IMR-90 (cell line): ENCODE measurements at regions not wholly inside any gene's neighbourhood (a gene's known extent, or its start where the extent isn't known, plus 50 kb on each side); places are given as distances from the start of the nearest gene placed in this dataset.

Source experiments
- ATAC-seq: fragments of 200-7000 bp; cut with Tn5 transposase; 2 replicates; pipeline ENCODE4 v1.9.1; 2020; ENCODE audit warnings: low read depth, mild to moderate bottlenecking, moderate library complexity
- BruUV-seq: library from RNA; stranded (reverse); fragments of 400-500 nt; replicated peaks from 2 replicates; lab custom pipeline; 2021; lab: Mats Ljungman, UMichigan
- CTCF ChIA-PET: fragments of 300-600 bp; formaldehyde crosslinking; extraction: SDS; loops from one replicate; lab custom pipeline; 2021; ENCODE audit warnings: antibody characterized with exemption; lab: Yijun Ruan, JAX
- POLR2A ChIA-PET: fragments of 300-600 bp; sonication (Branson Sonifier 250); formaldehyde crosslinking; loops from one replicate; lab custom pipeline; 2022; ENCODE audit warnings: antibody characterized with exemption; ENCODE audit not compliant: unreplicated experiment; lab: Charles Lee
- DNase-seq: peaks from one replicate; pipeline ENCODE4 v3.0.0; 2013
- H2AFZ ChIP-seq: replicated peaks from 2 replicates; pipeline ENCODE3; 2013; ENCODE audit warnings: low read length, mild to moderate bottlenecking; ENCODE audit not compliant: poor library complexity
- H2AK5ac ChIP-seq: 2 replicates; pipeline ENCODE4 v1.6.1; 2013; ENCODE audit warnings: low read depth, low read length, inconsistent platforms
- H2AK9ac ChIP-seq: replicated peaks from 2 replicates; pipeline ENCODE3; 2013; ENCODE audit warnings: mild to moderate bottlenecking, low read depth, low read length, moderate library complexity; ENCODE audit not compliant: poor library complexity
- H2BK120ac ChIP-seq: 2 replicates; pipeline ENCODE4 v1.6.1; 2013; ENCODE audit warnings: low read depth, low read length, inconsistent platforms
- H2BK15ac ChIP-seq: 3 replicates; pipeline ENCODE4 v1.6.1; 2013; ENCODE audit warnings: low read depth, low read length, inconsistent platforms
- H2BK20ac ChIP-seq: 2 replicates; pipeline ENCODE4 v1.6.1; 2013; ENCODE audit warnings: low read depth, mild to moderate bottlenecking, inconsistent platforms, low read length, moderate library complexity
- H2BK5ac ChIP-seq: 2 replicates; pipeline ENCODE4 v1.6.1; 2013; ENCODE audit warnings: mild to moderate bottlenecking, low read depth, low read length, inconsistent platforms; ENCODE audit not compliant: poor library complexity, severe bottlenecking
- H3K14ac ChIP-seq: replicated peaks from 2 replicates; pipeline ENCODE4 v1.6.1; 2013; ENCODE audit warnings: low read depth, low read length, inconsistent platforms
- H3K18ac ChIP-seq: 2 replicates; pipeline ENCODE4 v1.6.1; 2013; ENCODE audit warnings: low read depth, low read length, control low read depth
- H3K23ac ChIP-seq: 2 replicates; pipeline ENCODE4 v1.6.1; 2013; ENCODE audit warnings: low read depth, low read length, inconsistent platforms
- H3K27ac ChIP-seq: 2 replicates; pipeline ENCODE4 v1.5.1; 2013; ENCODE audit warnings: mild to moderate bottlenecking, control low read depth, low read length; ENCODE audit not compliant: insufficient read depth
- H3K27me3 ChIP-seq: 2 replicates; pipeline ENCODE4 v1.6.1; 2013; ENCODE audit warnings: low read length; ENCODE audit not compliant: control insufficient read depth, insufficient read depth
- H3K36me3 ChIP-seq: 2 replicates; pipeline ENCODE4 v1.6.1; 2013; ENCODE audit warnings: low read length, mixed read lengths; ENCODE audit not compliant: control insufficient read depth, insufficient read depth
- H3K4ac ChIP-seq: 2 replicates; pipeline ENCODE4 v1.6.1; 2013; ENCODE audit warnings: low read depth, low read length, inconsistent platforms
- H3K4me1 ChIP-seq: 2 replicates; pipeline ENCODE4 v1.6.1; 2013; ENCODE audit warnings: low read length, mixed read lengths; ENCODE audit not compliant: control insufficient read depth, insufficient read depth
- H3K4me2 ChIP-seq: 2 replicates; pipeline ENCODE4 v1.6.1; 2013; ENCODE audit warnings: low read depth, mild to moderate bottlenecking, control low read depth, low read length, moderate library complexity
- H3K4me3 ChIP-seq: 2 replicates; pipeline ENCODE4 v1.5.1; 2013; ENCODE audit warnings: low read depth, mild to moderate bottlenecking, control low read depth, low read length, moderate library complexity; ENCODE audit not compliant: insufficient read depth
- H3K56ac ChIP-seq: 2 replicates; pipeline ENCODE4 v1.6.1; 2013; ENCODE audit warnings: low read length, inconsistent platforms; ENCODE audit not compliant: insufficient read depth; ENCODE audit errors: extremely low read depth
- H3K79me1 ChIP-seq, 2 experiments: 2 replicates each; pipeline ENCODE4 v1.6.1; 2013; ENCODE audit warnings: low read length in 2 of 2, inconsistent platforms in 1 of 2, low read depth in 1 of 2
- H3K9ac ChIP-seq: 2 replicates; pipeline ENCODE4 v1.6.1; 2013; ENCODE audit warnings: low read depth, low read length, control low read depth
- H3K9me1 ChIP-seq: 2 replicates; pipeline ENCODE4 v1.6.1; 2013; ENCODE audit warnings: low read length, inconsistent platforms; ENCODE audit not compliant: insufficient read depth
- H3K9me3 ChIP-seq: 2 replicates; pipeline ENCODE4 v1.6.1; 2013; ENCODE audit warnings: low read length; ENCODE audit not compliant: control insufficient read depth, insufficient read depth
- H4K20me1 ChIP-seq: 2 replicates; pipeline ENCODE4 v1.6.1; 2013; ENCODE audit warnings: low read length, inconsistent platforms; ENCODE audit not compliant: insufficient read depth
- H4K5ac ChIP-seq: 2 replicates; pipeline ENCODE4 v1.6.1; 2013; ENCODE audit warnings: mild to moderate bottlenecking, low read depth, low read length, control low read depth
- H4K8ac ChIP-seq, 2 experiments: 2 replicates each; pipeline ENCODE4 v1.6.1; 2013; ENCODE audit warnings: low read depth in 2 of 2, low read length in 2 of 2, control low read depth in 1 of 2, inconsistent platforms in 1 of 2
- H4K91ac ChIP-seq: 2 replicates; pipeline ENCODE4 v1.6.1; 2013; ENCODE audit warnings: low read depth, low read length, inconsistent platforms; ENCODE audit not compliant: insufficient read depth
- BHLHE40 ChIP-seq: fragments of 150-350 bp; IDR thresholded peaks from 2 replicates; pipeline ENCODE4 v1.6.1; 2016; ENCODE audit warnings: mild to moderate bottlenecking, low read depth, low read length
- CEBPB ChIP-seq: IDR thresholded peaks from 2 replicates; pipeline ENCODE4 v1.6.1; 2012; ENCODE audit warnings: low read depth, low read length, improper control_type of control experiment
- CHD1 ChIP-seq: IDR thresholded peaks from 2 replicates; pipeline ENCODE4 v1.6.1; 2012; ENCODE audit warnings: low read depth, low read length, improper control_type of control experiment
- FOS ChIP-seq: fragments of 150-350 bp; IDR thresholded peaks from 2 replicates; pipeline ENCODE4 v1.6.1; 2016; ENCODE audit warnings: low read depth, low read length
- MAFK ChIP-seq: IDR thresholded peaks from 2 replicates; pipeline ENCODE4 v1.6.1; 2012; ENCODE audit warnings: low read depth, low read length, improper control_type of control experiment
- MAZ ChIP-seq: IDR thresholded peaks from 2 replicates; pipeline ENCODE4 v1.6.1; 2012; ENCODE audit warnings: low read depth, mild to moderate bottlenecking, low read length, improper control_type of control experiment, moderate library complexity, borderline replicate concordance
- MXI1 ChIP-seq: IDR thresholded peaks from 2 replicates; pipeline ENCODE4 v1.6.1; 2012; ENCODE audit warnings: low read depth, mild to moderate bottlenecking, low read length, moderate library complexity, borderline replicate concordance
- NFE2L2 ChIP-seq: fragments of 150-350 bp; IDR thresholded peaks from 2 replicates; pipeline ENCODE4 v1.6.1; 2016; ENCODE audit warnings: low read depth, mild to moderate bottlenecking, low read length
- POLR2A ChIP-seq: IDR thresholded peaks from 2 replicates; pipeline ENCODE4 v1.6.1; 2012; ENCODE audit warnings: mild to moderate bottlenecking, low read depth, low read length
- RAD21 ChIP-seq: IDR thresholded peaks from 2 replicates; pipeline ENCODE4 v1.6.1; 2012; ENCODE audit warnings: low read length, improper control_type of control experiment
- RCOR1 ChIP-seq: IDR thresholded peaks from 2 replicates; pipeline ENCODE4 v1.6.1; 2012; ENCODE audit warnings: mild to moderate bottlenecking, low read length, improper control_type of control experiment; ENCODE audit not compliant: insufficient replicate concordance
- RFX5 ChIP-seq: IDR thresholded peaks from 2 replicates; pipeline ENCODE4 v1.8.0; 2012; ENCODE audit warnings: low read depth, mild to moderate bottlenecking, low read length, moderate library complexity
- SMC3 ChIP-seq: fragments of 150-350 bp; IDR thresholded peaks from 2 replicates; pipeline ENCODE4 v1.6.1; 2016; ENCODE audit warnings: low read depth, mild to moderate bottlenecking, antibody characterized with exemption, low read length, moderate library complexity
- USF2 ChIP-seq: fragments of 150-350 bp; IDR thresholded peaks from 2 replicates; pipeline ENCODE4 v1.6.1; 2017; ENCODE audit warnings: mild to moderate bottlenecking, antibody characterized with exemption, low read length, low read depth
- WGBS, 2 experiments: methylation state at CpG; one replicate each; pipeline versions ENCODE4 v1.1.5 to v1.1.7; 2013; ENCODE audit warnings: missing lambda C conversion rate in 2 of 2; ENCODE audit not compliant: insufficient read length in 1 of 2; ENCODE audit errors: extremely low coverage in 2 of 2; 5-methylcytosine and 5-hydroxymethylcytosine counted together
- dilution Hi-C: fragments of 300-500 bp; cut with HindIII; formaldehyde crosslinking; loops from one replicate; pipeline ENCODE4 v1.14.3; 2018; ENCODE audit warnings: low sequenced_read_pairs; ENCODE audit not compliant: unreplicated experiment
- in situ Hi-C: fragments of 300-500 bp; cut with MboI; formaldehyde crosslinking; loops from 3 replicates; pipeline ENCODE4 v1.14.3; 2019; ENCODE audit warnings: low sequenced_read_pairs, inconsistent platforms, mixed read lengths
- intact Hi-C: fragments of 100-400 bp; cut with micrococcal nuclease; formaldehyde crosslinking; loops from 2 replicates; pipeline ENCODE4 v1.10.0; 2022
- TF ChIP-seq, protein P1 (sequence below): fragments of 150-350 bp; IDR thresholded peaks from 2 replicates; pipeline ENCODE4 v1.6.1; 2016; ENCODE audit warnings: low read depth, mild to moderate bottlenecking, low read length, moderate library complexity, borderline replicate concordance
- TF ChIP-seq, protein P2 (sequence below): conservative IDR thresholded peaks from 2 replicates; pipeline ENCODE4 v1.5.1; 2012; ENCODE audit warnings: mild to moderate bottlenecking, low read depth, low read length, improper control_type of control experiment

DNA sequence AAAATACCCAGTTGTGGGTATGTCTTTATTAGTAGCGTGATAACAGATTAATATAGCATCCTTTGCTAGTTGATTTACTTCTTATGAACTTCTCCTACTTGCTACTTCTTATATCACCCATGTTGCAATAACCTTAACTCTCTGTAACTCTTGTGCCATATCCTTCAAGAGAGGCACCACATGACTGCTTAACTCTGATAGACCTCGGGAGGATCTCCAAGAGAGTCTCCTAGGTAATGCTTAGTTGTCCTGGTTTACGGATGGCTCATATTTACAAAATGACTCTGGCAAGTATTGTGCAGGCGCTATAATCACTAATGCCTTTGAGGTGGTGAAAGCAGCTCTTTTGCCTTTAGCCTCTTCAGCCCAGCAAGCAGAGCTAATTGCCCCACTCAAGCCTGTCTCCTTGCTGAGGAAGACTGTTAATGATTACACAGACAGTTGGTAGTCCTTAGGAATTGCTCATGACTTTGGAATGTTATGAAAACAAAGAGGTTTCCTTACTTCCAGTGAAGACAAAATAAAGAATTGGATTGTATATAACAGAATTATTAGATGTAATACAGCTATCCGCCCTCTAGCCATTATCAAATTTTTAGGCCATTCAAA, 1305.8 kb downstream of the PCDH7 start:
- Histone ChIP-seq H4K20me1 (no peaks in the 10 kb centered on the region), H3K4me2 (no peak overlapping the region), H3K9ac (no peak overlapping the region), H2BK5ac (no peak overlapping the region), H3K18ac (no peak overlapping the region), H3K14ac (no peak overlapping the region), H3K23ac (no peak overlapping the region), H2AK5ac (no peak overlapping the region), H2AK9ac (no peak overlapping the region), H3K9me3 (0 out of 2 replicates have a peak, but pooled peaks cover 2% of the 10 kb centered on the region), H3K4ac (no peak overlapping the region), H4K8ac (no peak overlapping the region), H2BK20ac (no peak overlapping the region), H3K4me3 (no peak overlapping the region), H2BK120ac (no peak overlapping the region), H2BK15ac (no peak overlapping the region), H3K27me3 (no peaks in the 10 kb centered on the region), H3K36me3 (no peaks in the 10 kb centered on the region), H3K79me1 (no peaks in the 10 kb centered on the region), H2AFZ (no peak overlapping the region), H3K9me1 (no peaks in the 10 kb centered on the region), H3K56ac (no peak overlapping the region), H4K5ac (no peak overlapping the region), H3K4me1 (no peaks in the 10 kb centered on the region), H4K91ac (no peak overlapping the region), H3K27ac (no peak overlapping the region)
- no TSS peak for BruUV-seq
- dilution Hi-C loops (no loop called here), intact Hi-C loops (no loop called here), in situ Hi-C loops (no loop called here)
- WGBS, 2 experiments, result no CpG with 5 or more reads among the region's 5 CpGs
- CTCF ChIA-PET, result interaction anchor here (0.5 kb wide), 1 partner anchor 1894 kb away, joined by 3 read pairs; no protein-coding TSS in a partner anchor
- POLR2A ChIA-PET, result no interaction called here
- DNase-seq (no peak), ATAC-seq (no peak)
- TF ChIP-seq BHLHE40 (no peak), MAZ (no peak), MAFK (no peak), RAD21 (no peak), SMC3 (no peak), MXI1 (no peak), NFE2L2 (no peak), USF2 (no peak), POLR2A (no peak), RFX5 (no peak), CEBPB (no peak), RCOR1 (no peak), FOS (no peak), CHD1 (no peak)
- TF ChIP-seq, protein P1, sequence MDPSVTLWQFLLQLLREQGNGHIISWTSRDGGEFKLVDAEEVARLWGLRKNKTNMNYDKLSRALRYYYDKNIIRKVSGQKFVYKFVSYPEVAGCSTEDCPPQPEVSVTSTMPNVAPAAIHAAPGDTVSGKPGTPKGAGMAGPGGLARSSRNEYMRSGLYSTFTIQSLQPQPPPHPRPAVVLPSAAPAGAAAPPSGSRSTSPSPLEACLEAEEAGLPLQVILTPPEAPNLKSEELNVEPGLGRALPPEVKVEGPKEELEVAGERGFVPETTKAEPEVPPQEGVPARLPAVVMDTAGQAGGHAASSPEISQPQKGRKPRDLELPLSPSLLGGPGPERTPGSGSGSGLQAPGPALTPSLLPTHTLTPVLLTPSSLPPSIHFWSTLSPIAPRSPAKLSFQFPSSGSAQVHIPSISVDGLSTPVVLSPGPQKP, result no peak
- TF ChIP-seq, protein P2, sequence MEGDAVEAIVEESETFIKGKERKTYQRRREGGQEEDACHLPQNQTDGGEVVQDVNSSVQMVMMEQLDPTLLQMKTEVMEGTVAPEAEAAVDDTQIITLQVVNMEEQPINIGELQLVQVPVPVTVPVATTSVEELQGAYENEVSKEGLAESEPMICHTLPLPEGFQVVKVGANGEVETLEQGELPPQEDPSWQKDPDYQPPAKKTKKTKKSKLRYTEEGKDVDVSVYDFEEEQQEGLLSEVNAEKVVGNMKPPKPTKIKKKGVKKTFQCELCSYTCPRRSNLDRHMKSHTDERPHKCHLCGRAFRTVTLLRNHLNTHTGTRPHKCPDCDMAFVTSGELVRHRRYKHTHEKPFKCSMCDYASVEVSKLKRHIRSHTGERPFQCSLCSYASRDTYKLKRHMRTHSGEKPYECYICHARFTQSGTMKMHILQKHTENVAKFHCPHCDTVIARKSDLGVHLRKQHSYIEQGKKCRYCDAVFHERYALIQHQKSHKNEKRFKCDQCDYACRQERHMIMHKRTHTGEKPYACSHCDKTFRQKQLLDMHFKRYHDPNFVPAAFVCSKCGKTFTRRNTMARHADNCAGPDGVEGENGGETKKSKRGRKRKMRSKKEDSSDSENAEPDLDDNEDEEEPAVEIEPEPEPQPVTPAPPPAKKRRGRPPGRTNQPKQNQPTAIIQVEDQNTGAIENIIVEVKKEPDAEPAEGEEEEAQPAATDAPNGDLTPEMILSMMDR, result no peak
